B cell (primary cell): ENCODE measurements at regions not wholly inside any gene's neighbourhood (a gene's known extent, or its start where the extent isn't known, plus 50 kb on each side); places are given as distances from the start of the nearest gene placed in this dataset.

Experiments used
- CTCF ChIP-seq: fragments of 200-600 bp; IDR thresholded peaks from one replicate; pipeline ENCODE4 v1.8.0; 2022; ENCODE audit warnings: antibody characterized with exemption, mild to moderate bottlenecking
- EZH2 ChIP-seq: IDR thresholded peaks from 2 replicates; pipeline ENCODE4 v1.6.1; 2012; ENCODE audit warnings: borderline replicate concordance, low read depth, mild to moderate bottlenecking, moderate library complexity, low read length; ENCODE audit not compliant: insufficient read depth, poor library complexity, severe bottlenecking

DNA sequence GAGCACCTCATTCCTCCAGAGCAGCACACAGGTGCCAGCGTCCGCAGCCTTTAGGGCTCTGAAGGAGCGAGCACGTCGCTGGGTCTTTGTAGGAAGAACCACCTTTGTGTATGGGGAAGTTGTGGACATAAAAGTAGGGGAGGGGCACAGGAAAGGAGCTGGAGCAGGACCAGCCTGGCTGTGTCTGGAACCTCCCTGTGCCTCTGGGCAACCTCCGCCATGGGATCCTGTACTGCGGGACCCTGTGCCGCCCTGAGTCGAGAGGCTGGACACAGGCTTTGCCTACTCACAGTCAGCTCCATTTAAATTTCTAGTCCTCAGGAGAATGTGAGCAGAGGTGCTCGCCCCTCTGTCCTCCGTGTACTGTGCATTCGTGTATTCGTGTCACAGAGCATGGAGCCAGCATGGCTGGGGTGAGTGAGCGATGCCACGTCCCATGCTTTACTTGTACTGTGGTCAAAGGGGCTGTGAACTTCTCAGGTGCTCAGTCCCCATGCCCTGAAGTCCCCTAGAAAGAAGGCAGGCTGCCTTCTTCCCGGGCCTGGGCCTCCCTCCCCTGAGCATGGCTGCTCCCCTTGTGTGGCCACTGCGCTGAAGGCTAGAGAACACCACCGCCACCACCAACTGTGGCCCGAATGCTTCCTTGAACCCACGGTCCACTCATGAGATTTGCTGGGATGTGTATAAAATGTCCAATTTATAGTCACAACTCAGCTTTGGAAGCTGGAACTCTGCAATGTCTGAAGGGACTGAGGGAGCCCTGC, 99.9 kb downstream of the TEX29 start:
- TF ChIP-seq EZH2 (no peak), CTCF (no peak)
